HepG2 (cell line): ENCODE measurements at regions not wholly inside any gene's neighbourhood (a gene's known extent, or its start where the extent isn't known, plus 50 kb on each side); places are given as distances from the start of the nearest gene placed in this dataset.

Experiments
- ATAC-seq: fragments of 200-7000 bp; cut with Tn5 transposase; 3 replicates; pipeline ENCODE4 v1.9.1; 2020; ENCODE audit warnings: mild to moderate bottlenecking, moderate library complexity
- BruUV-seq: library from RNA; stranded (reverse); fragments of 400-500 nt; replicated peaks from 2 replicates; lab custom pipeline; 2021; lab: Mats Ljungman, UMichigan
- CTCF ChIA-PET: fragments of 300-600 bp; formaldehyde crosslinking; extraction: SDS; loops from one replicate; lab custom pipeline; 2021; ENCODE audit warnings: low total read pairs, inconsistent platforms, low intra/inter-chr PET ratio; lab: Yijun Ruan, JAX
- POLR2A ChIA-PET: fragments of 350-600 bp; sonication (Branson Sonifier 250); formaldehyde crosslinking; loops from one replicate; lab custom pipeline; 2020; ENCODE audit warnings: antibody characterized with exemption, inconsistent platforms; lab: Yijun Ruan, JAX
- DNase-seq: peaks from one replicate; pipeline ENCODE4 v3.0.0-alpha.2; 2015; ENCODE audit warnings: low spot score
- FAIRE-seq: peaks from 3 replicates; lab custom pipeline; 2011; peaks lifted over from hg19 to GRCh38; lab: Jason Lieb, UNC
- H2AFZ ChIP-seq: one replicate; pipeline ENCODE4 v1.6.1; 2011; ENCODE audit warnings: low read length, inconsistent platforms
- H3K27ac ChIP-seq: fragments of 300-600 bp; 3 replicates; pipeline ENCODE4 v1.8.0; 2011; ENCODE audit warnings: mixed run types, mild to moderate bottlenecking, mixed read lengths, low read length, inconsistent platforms; ENCODE audit not compliant: insufficient read depth; ENCODE audit errors: extremely low read length
- H3K27me3 ChIP-seq, 2 experiments: fragments of 200-600 bp in 1 of 2; 2 replicates in 1 of 2; 3 replicates in 1 of 2; pipeline versions ENCODE4 v1.6.0 to v1.8.0; 2011; ENCODE audit warnings: low read length in 2 of 2, mild to moderate bottlenecking in 2 of 2, moderate library complexity in 2 of 2, inconsistent platforms in 1 of 2; ENCODE audit not compliant: insufficient read depth in 2 of 2, control insufficient read depth in 1 of 2
- H3K36me3 ChIP-seq, 2 experiments: fragments of 200-600 bp in 1 of 2; replicated peaks in 1 of 2; 2 replicates in 1 of 2; 3 replicates in 1 of 2; pipeline versions ENCODE4 v1.5.1 to v1.8.0; 2011; ENCODE audit warnings: low read length in 2 of 2, inconsistent platforms in 1 of 2; ENCODE audit not compliant: insufficient read depth in 2 of 2, control insufficient read depth in 1 of 2
- H3K4me1 ChIP-seq: 2 replicates; pipeline ENCODE4 v1.5.1; 2012; ENCODE audit warnings: low read length, inconsistent platforms; ENCODE audit not compliant: insufficient read depth
- H3K4me2 ChIP-seq: 2 replicates; pipeline ENCODE4 v1.6.0; 2011; ENCODE audit warnings: low read depth, low read length, inconsistent platforms
- H3K4me3 ChIP-seq, 3 experiments: fragments of 200-600 bp in 1 of 3; sonication (generic), shearing (Covaris generic) in 1 of 3; replicated peaks in 1 of 3; 2 replicates each; pipeline ENCODE4 v1.5.1; 2011 to 2016; ENCODE audit warnings: low read length in 3 of 3, inconsistent platforms in 2 of 3, low read depth in 2 of 3, mild to moderate bottlenecking in 2 of 3, control low read depth in 1 of 3, mixed read lengths in 1 of 3; ENCODE audit not compliant: insufficient read depth in 1 of 3
- H3K79me2 ChIP-seq: one replicate; pipeline ENCODE4 v1.6.1; 2011; ENCODE audit warnings: low read length, inconsistent platforms; ENCODE audit not compliant: insufficient read depth
- H3K9ac ChIP-seq: 2 replicates; pipeline ENCODE4 v1.6.0; 2011; ENCODE audit warnings: mild to moderate bottlenecking, low read depth, low read length, inconsistent platforms; ENCODE audit not compliant: insufficient read depth
- H3K9me3 ChIP-seq: 2 replicates; pipeline ENCODE4 v1.5.1; 2012; ENCODE audit warnings: mild to moderate bottlenecking, low read length
- H4K20me1 ChIP-seq: 2 replicates; pipeline ENCODE4 v1.6.0; 2011; ENCODE audit warnings: inconsistent platforms, mild to moderate bottlenecking, low read length, moderate library complexity; ENCODE audit not compliant: insufficient read depth
- ATF3 ChIP-seq: sonication (generic); formaldehyde crosslinking; IDR thresholded peaks from 2 replicates; pipeline ENCODE4 v1.4.0; 2020; ENCODE audit warnings: missing genetic modification reagents
- HDAC6 ChIP-seq: fragments of 200-600 bp; sonication (generic); IDR thresholded peaks from 2 replicates; pipeline ENCODE4 v1.7.0; 2017; ENCODE audit warnings: mild to moderate bottlenecking, antibody characterized with exemption, low read length, low read depth
- MIXL1 ChIP-seq: IDR thresholded peaks from 2 replicates; pipeline ENCODE4 v1.6.1; 2016
- MTA1 ChIP-seq: sonication (generic); formaldehyde crosslinking; IDR thresholded peaks from 2 replicates; pipeline ENCODE4 v1.4.0; 2020; ENCODE audit warnings: missing genetic modification reagents, mild to moderate bottlenecking, borderline replicate concordance
- REPIN1 ChIP-seq: sonication (generic); formaldehyde crosslinking; IDR thresholded peaks from 2 replicates; pipeline ENCODE4 v1.8.0; 2022; ENCODE audit warnings: missing genetic modification reagents, low read depth, mild to moderate bottlenecking, borderline replicate concordance
- SATB2 ChIP-seq: sonication (generic); formaldehyde crosslinking; IDR thresholded peaks from 2 replicates; pipeline ENCODE4 v1.5.0; 2020; ENCODE audit warnings: missing genetic modification reagents
- SIX1 ChIP-seq: sonication (generic); formaldehyde crosslinking; IDR thresholded peaks from 2 replicates; pipeline ENCODE4 v1.4.0; 2020; ENCODE audit warnings: missing genetic modification reagents, borderline replicate concordance
- USF2 ChIP-seq, 2 experiments: sonication (generic) in 1 of 2; formaldehyde crosslinking in 1 of 2; IDR thresholded peaks; 2 replicates each; pipeline versions ENCODE4 v1.5.1 to v1.6.1; 2011 to 2020; ENCODE audit warnings: borderline replicate concordance in 1 of 2, low read depth in 1 of 2, low read length in 1 of 2, mild to moderate bottlenecking in 1 of 2, missing genetic modification reagents in 1 of 2, moderate library complexity in 1 of 2
- ZNF207 ChIP-seq: fragments of 450-650 bp; IDR thresholded peaks from 2 replicates; pipeline ENCODE4 v1.6.1; 2016; ENCODE audit warnings: antibody characterized with exemption, borderline replicate concordance
- ZNF256 ChIP-seq: sonication (generic); formaldehyde crosslinking; conservative IDR thresholded peaks from 2 replicates; pipeline ENCODE4 v1.4.0; 2020; ENCODE audit warnings: missing genetic modification reagents
- ZNF776 ChIP-seq: sonication (generic); formaldehyde crosslinking; IDR thresholded peaks from 2 replicates; pipeline ENCODE4 v1.4.0; 2020; ENCODE audit warnings: mild to moderate bottlenecking, missing genetic modification reagents
- ZNF790 ChIP-seq: sonication (generic); formaldehyde crosslinking; IDR thresholded peaks from 2 replicates; pipeline ENCODE4 v1.8.0; 2022; ENCODE audit warnings: missing genetic modification reagents, mild to moderate bottlenecking, borderline replicate concordance
- WGBS: methylation state at CpG from one replicate; pipeline ENCODE4 v1.1.6; 2017; ENCODE audit warnings: low lambda C conversion rate; 5-methylcytosine and 5-hydroxymethylcytosine counted together
- in situ Hi-C: cut with HindIII; loops from 2 replicates; pipeline ENCODE4 v1.10.0; 2017; ENCODE audit warnings: low pct_unique_long_range_greater_than_20kb; ENCODE audit not compliant: extremely low pct_ligation_motif_present
- intact Hi-C: fragments of 100-400 bp; cut with micrococcal nuclease; formaldehyde crosslinking; loops from one replicate; pipeline ENCODE4 v1.10.0; 2022; ENCODE audit not compliant: unreplicated experiment
- TF ChIP-seq, protein P1 (sequence below): sonication (generic); formaldehyde crosslinking; IDR thresholded peaks from 2 replicates; pipeline ENCODE4 v1.5.0; 2020; ENCODE audit warnings: mild to moderate bottlenecking, missing genetic modification reagents
- TF ChIP-seq, protein P2 (sequence below): IDR thresholded peaks from 2 replicates; pipeline ENCODE4 v1.6.1; 2016; ENCODE audit warnings: low read depth, missing genetic modification reagents, missing compliant biosample characterization

GRCh38 chr19:33902395-33902794 is 105.7 kb downstream of the KCTD15 start:
- H3K4me1 ChIP-seq: peaks cover 8% of the 10 kb centered on the region
- peaks cover 16% of the 10 kb centered on the region for H3K9me3 ChIP-seq
- no peak overlapping the region for H3K4me2 ChIP-seq
- DNase-seq (no peak), FAIRE-seq (no peak), ATAC-seq (no peak)
- ChIA-PET CTCF (no interaction called here), POLR2A (no interaction called here)
- WGBS: 0% methylated on average over 3 of the region's 3 CpGs
- H3K36me3 ChIP-seq: no peaks in the 10 kb centered on the region
- no TSS peak for BruUV-seq
- no peaks in the 10 kb centered on the region for H4K20me1 ChIP-seq
- in situ Hi-C loops: no loop called here
- H3K79me2 ChIP-seq: no peaks in the 10 kb centered on the region
- peaks cover 7 to 24% of the 10 kb centered on the region in 2 experiments for H3K27me3 ChIP-seq
- H3K27ac ChIP-seq: no peak overlapping the region
- intact Hi-C loops: no loop called here
- H3K9ac ChIP-seq: no peak overlapping the region
- no peak overlapping the region for H3K4me3 ChIP-seq
- no peak overlapping the region for H2AFZ ChIP-seq
- TF ChIP-seq ATF3 (CRISPR knock-in tag) (no peak), SIX1 (CRISPR knock-in tag) (no peak), USF2 (IDR thresholded peaks at IDR 0.05; ENCODE audit: low read depth, low read length) (no peak), USF2 (CRISPR knock-in tag; IDR thresholded peaks at IDR 0.05; ENCODE audit: borderline replicate concordance) (no peak), HDAC6 (no peak), REPIN1 (CRISPR knock-in tag) (no peak), ZNF790 (no peak), ZNF256 (no peak), MTA1 (no peak), SATB2 (no peak), ZNF776 (CRISPR knock-in tag) (no peak), MIXL1 (CRISPR knock-in tag) (no peak), ZNF207 (no peak)
- TF ChIP-seq, protein P1, sequence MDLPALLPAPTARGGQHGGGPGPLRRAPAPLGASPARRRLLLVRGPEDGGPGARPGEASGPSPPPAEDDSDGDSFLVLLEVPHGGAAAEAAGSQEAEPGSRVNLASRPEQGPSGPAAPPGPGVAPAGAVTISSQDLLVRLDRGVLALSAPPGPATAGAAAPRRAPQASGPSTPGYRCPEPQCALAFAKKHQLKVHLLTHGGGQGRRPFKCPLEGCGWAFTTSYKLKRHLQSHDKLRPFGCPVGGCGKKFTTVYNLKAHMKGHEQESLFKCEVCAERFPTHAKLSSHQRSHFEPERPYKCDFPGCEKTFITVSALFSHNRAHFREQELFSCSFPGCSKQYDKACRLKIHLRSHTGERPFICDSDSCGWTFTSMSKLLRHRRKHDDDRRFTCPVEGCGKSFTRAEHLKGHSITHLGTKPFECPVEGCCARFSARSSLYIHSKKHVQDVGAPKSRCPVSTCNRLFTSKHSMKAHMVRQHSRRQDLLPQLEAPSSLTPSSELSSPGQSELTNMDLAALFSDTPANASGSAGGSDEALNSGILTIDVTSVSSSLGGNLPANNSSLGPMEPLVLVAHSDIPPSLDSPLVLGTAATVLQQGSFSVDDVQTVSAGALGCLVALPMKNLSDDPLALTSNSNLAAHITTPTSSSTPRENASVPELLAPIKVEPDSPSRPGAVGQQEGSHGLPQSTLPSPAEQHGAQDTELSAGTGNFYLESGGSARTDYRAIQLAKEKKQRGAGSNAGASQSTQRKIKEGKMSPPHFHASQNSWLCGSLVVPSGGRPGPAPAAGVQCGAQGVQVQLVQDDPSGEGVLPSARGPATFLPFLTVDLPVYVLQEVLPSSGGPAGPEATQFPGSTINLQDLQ: no peak
- TF ChIP-seq, protein P2, sequence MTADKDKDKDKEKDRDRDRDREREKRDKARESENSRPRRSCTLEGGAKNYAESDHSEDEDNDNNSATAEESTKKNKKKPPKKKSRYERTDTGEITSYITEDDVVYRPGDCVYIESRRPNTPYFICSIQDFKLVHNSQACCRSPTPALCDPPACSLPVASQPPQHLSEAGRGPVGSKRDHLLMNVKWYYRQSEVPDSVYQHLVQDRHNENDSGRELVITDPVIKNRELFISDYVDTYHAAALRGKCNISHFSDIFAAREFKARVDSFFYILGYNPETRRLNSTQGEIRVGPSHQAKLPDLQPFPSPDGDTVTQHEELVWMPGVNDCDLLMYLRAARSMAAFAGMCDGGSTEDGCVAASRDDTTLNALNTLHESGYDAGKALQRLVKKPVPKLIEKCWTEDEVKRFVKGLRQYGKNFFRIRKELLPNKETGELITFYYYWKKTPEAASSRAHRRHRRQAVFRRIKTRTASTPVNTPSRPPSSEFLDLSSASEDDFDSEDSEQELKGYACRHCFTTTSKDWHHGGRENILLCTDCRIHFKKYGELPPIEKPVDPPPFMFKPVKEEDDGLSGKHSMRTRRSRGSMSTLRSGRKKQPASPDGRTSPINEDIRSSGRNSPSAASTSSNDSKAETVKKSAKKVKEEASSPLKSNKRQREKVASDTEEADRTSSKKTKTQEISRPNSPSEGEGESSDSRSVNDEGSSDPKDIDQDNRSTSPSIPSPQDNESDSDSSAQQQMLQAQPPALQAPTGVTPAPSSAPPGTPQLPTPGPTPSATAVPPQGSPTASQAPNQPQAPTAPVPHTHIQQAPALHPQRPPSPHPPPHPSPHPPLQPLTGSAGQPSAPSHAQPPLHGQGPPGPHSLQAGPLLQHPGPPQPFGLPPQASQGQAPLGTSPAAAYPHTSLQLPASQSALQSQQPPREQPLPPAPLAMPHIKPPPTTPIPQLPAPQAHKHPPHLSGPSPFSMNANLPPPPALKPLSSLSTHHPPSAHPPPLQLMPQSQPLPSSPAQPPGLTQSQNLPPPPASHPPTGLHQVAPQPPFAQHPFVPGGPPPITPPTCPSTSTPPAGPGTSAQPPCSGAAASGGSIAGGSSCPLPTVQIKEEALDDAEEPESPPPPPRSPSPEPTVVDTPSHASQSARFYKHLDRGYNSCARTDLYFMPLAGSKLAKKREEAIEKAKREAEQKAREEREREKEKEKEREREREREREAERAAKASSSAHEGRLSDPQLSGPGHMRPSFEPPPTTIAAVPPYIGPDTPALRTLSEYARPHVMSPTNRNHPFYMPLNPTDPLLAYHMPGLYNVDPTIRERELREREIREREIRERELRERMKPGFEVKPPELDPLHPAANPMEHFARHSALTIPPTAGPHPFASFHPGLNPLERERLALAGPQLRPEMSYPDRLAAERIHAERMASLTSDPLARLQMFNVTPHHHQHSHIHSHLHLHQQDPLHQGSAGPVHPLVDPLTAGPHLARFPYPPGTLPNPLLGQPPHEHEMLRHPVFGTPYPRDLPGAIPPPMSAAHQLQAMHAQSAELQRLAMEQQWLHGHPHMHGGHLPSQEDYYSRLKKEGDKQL (CRISPR knock-in tag): no peak
